Erythroblast (primary cell): ENCODE measurements at regions not wholly inside any gene's neighbourhood (a gene's known extent, or its start where the extent isn't known, plus 50 kb on each side); places are given as distances from the start of the nearest gene placed in this dataset.

Experiments
- GATA1 ChIP-seq: IDR thresholded peaks from 2 replicates; pipeline ENCODE4 v1.6.1; 2011; ENCODE audit warnings: low read depth, mild to moderate bottlenecking, control low read depth, low read length, moderate library complexity
- POLR2A ChIP-seq: IDR thresholded peaks from 2 replicates; pipeline ENCODE4 v1.6.1; 2011; ENCODE audit warnings: mild to moderate bottlenecking, low read length

DNA sequence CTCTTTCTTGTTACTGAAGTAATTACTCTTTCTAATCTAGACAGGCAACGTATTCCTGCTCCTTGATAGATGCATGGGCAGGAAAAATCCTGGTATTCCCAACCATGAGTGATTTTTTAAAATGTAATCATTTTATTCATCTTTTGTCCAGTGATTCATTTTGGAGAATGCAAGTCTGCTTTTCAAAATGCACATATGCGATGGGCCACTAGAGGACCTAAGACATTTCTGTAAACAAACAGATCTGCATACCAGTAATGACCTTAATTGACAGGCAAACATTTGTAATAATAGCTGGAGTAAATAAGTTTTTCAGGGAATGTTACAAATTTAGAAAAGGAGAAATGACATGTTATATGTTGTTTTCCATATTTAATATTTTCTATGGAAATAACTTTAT is 1167.6 kb downstream of the JRKL start:
- no peak for TF ChIP-seq POLR2A
- no peak for TF ChIP-seq GATA1
